HFFc6 (cell line): ENCODE measurements at regions not wholly inside any gene's neighbourhood (a gene's known extent, or its start where the extent isn't known, plus 50 kb on each side); places are given as distances from the start of the nearest gene placed in this dataset.

Source experiments
- DNase-seq: peaks from one replicate; pipeline ENCODE4 v3.0.0-alpha.2; 2018
- H3K27ac Mint-ChIP-seq: 2 replicates; pipeline ENCODE4 v1.8.0; 2020; ENCODE audit warnings: mild to moderate bottlenecking, mixed read lengths
- H3K27me3 Mint-ChIP-seq: 2 replicates; pipeline ENCODE4 v1.8.0; 2021; ENCODE audit warnings: mild to moderate bottlenecking, moderate library complexity, mixed read lengths; ENCODE audit not compliant: insufficient read depth
- H3K36me3 Mint-ChIP-seq: 2 replicates; pipeline ENCODE4 v1.8.0; 2021; ENCODE audit warnings: low read depth, mixed read lengths
- H3K4me1 Mint-ChIP-seq: 2 replicates; pipeline ENCODE4 v1.8.0; 2020; ENCODE audit warnings: low read depth, mixed read lengths
- H3K4me3 Mint-ChIP-seq: 2 replicates; pipeline ENCODE4 v1.8.0; 2020; ENCODE audit warnings: mild to moderate bottlenecking, moderate library complexity, mixed read lengths
- H3K9me3 Mint-ChIP-seq: 2 replicates; pipeline ENCODE4 v1.8.0; 2020; ENCODE audit warnings: mild to moderate bottlenecking, mixed read lengths
- TF ChIP-seq, protein P1 (sequence below): fragments of 200-600 bp; sonication (generic); IDR thresholded peaks from 2 replicates; pipeline ENCODE4 v1.5.0; 2021; ENCODE audit warnings: antibody characterized with exemption, mild to moderate bottlenecking

- Mint-ChIP-seq H3K4me1 (no peaks in the 10 kb centered on the region), H3K36me3 (no peaks in the 10 kb centered on the region; the same call in 1 of the 2 replicates), H3K27me3 (no peaks in the 10 kb centered on the region; the same call in 1 of the 2 replicates), H3K27ac (no peak overlapping the region), H3K4me3 (no peak overlapping the region), H3K9me3 (no peaks in the 10 kb centered on the region; the same call in 1 of the 2 replicates)
- DNase-seq: no peak
- TF ChIP-seq, protein P1, sequence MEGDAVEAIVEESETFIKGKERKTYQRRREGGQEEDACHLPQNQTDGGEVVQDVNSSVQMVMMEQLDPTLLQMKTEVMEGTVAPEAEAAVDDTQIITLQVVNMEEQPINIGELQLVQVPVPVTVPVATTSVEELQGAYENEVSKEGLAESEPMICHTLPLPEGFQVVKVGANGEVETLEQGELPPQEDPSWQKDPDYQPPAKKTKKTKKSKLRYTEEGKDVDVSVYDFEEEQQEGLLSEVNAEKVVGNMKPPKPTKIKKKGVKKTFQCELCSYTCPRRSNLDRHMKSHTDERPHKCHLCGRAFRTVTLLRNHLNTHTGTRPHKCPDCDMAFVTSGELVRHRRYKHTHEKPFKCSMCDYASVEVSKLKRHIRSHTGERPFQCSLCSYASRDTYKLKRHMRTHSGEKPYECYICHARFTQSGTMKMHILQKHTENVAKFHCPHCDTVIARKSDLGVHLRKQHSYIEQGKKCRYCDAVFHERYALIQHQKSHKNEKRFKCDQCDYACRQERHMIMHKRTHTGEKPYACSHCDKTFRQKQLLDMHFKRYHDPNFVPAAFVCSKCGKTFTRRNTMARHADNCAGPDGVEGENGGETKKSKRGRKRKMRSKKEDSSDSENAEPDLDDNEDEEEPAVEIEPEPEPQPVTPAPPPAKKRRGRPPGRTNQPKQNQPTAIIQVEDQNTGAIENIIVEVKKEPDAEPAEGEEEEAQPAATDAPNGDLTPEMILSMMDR: no peak
Observed at GRCh38 chr13:72457151-72457550, 270.3 kb downstream of the MZT1 start.

GRCh38 chr13:72456486-72456885 is 270.9 kb downstream of the MZT1 start:
- no peak overlapping the region for H3K27ac Mint-ChIP-seq
- H3K9me3 Mint-ChIP-seq: no peaks in the 10 kb centered on the region; the same call in 1 of the 2 replicates
- TF ChIP-seq, protein P1: no peak
- H3K4me1 Mint-ChIP-seq: no peaks in the 10 kb centered on the region
- H3K4me3 Mint-ChIP-seq: no peak overlapping the region
- no peak for DNase-seq
- no peaks in the 10 kb centered on the region; the same call in 1 of the 2 replicates for H3K27me3 Mint-ChIP-seq
- no peaks in the 10 kb centered on the region; the same call in 1 of the 2 replicates for H3K36me3 Mint-ChIP-seq

- peaks cover 8% of the 10 kb centered on the region for H3K9me3 Mint-ChIP-seq
- DNase-seq: no peak
- H3K36me3 Mint-ChIP-seq: no peaks in the 10 kb centered on the region
- no peaks in the 10 kb centered on the region for H3K27me3 Mint-ChIP-seq
- H3K4me1 Mint-ChIP-seq: no peaks in the 10 kb centered on the region
- no peak overlapping the region for H3K4me3 Mint-ChIP-seq
- TF ChIP-seq, protein P1: no peak
- H3K27ac Mint-ChIP-seq: no peak overlapping the region
Observed at GRCh38 chr13:72453161-72453560, 274.3 kb downstream of the MZT1 start.

DNA sequence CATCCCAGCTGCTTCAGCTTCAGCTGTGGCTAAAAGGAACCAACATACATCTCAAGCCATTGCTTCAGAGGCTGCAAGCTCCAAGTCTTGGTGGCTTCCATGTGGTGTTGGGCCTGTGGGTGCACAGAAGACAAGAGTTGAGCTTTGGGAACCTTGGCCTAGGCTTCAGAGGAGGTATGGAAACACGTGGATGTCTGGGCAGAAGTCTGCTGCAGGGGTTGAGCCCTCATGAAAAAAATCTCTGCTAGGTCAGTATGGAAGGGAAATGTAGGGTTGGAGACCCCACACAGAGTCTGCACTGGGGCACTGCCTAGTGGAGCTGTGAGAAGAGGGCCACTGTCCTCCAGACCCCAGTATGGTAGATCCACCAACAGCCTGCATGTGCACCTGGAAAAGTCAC is 279.3 kb downstream of the MZT1 start:
- H3K27me3 Mint-ChIP-seq: peaks cover 2% of the 10 kb centered on the region; the same call in 1 of the 2 replicates
- H3K9me3 Mint-ChIP-seq: peaks cover 17% of the 10 kb centered on the region
- DNase-seq: no peak
- H3K27ac Mint-ChIP-seq: no peak overlapping the region
- TF ChIP-seq, protein P1: no peak
- H3K4me1 Mint-ChIP-seq: no peaks in the 10 kb centered on the region
- no peak overlapping the region for H3K4me3 Mint-ChIP-seq
- peaks cover 4% of the 10 kb centered on the region; the same call in 1 of the 2 replicates for H3K36me3 Mint-ChIP-seq

- no peaks in the 10 kb centered on the region for H3K4me1 Mint-ChIP-seq
Observed at GRCh38 chr13:72444999-72445398, 282.4 kb downstream of the MZT1 start.

More at GRCh38 chr13:72444999-72445398, 282.4 kb downstream of the MZT1 start:
- no peak for DNase-seq
- TF ChIP-seq, protein P1: no peak
- peaks cover 2% of the 10 kb centered on the region; the same call in 1 of the 2 replicates for H3K27me3 Mint-ChIP-seq
- no peak overlapping the region for H3K4me3 Mint-ChIP-seq
- H3K9me3 Mint-ChIP-seq: peaks cover 22% of the 10 kb centered on the region
- H3K36me3 Mint-ChIP-seq: peaks cover 4% of the 10 kb centered on the region; the same call in 1 of the 2 replicates
- H3K27ac Mint-ChIP-seq: no peak overlapping the region
